GM12874 (cell line): ENCODE measurements at regions not wholly inside any gene's neighbourhood (a gene's known extent, or its start where the extent isn't known, plus 50 kb on each side); places are given as distances from the start of the nearest gene placed in this dataset.

Experiments used
- TF ChIP-seq, protein P1 (sequence below): IDR thresholded peaks from 2 replicates; pipeline ENCODE4 v1.5.1; 2011; ENCODE audit warnings: low read depth, mild to moderate bottlenecking, control low read depth, low read length, moderate library complexity; ENCODE audit not compliant: insufficient read depth

DNA sequence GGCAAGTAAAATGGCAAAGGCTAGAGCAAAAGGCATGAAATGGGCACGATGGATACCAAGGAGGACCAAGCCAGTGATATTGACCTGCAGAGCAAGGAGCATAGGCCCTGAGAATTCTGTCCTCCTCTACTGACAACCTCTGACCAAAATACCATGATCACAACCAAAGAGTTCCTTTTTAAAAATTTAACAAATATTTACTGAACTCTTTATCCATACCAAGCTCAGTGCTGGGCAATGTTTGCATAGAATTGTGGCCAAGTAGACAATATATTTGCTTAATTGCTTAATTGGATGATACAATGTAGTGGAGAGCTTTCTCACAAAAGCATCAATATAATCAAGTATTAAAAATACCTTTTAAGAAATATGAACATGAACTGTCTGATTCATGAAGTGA lies 265.7 kb downstream of the ICOS start:
- TF ChIP-seq, protein P1, sequence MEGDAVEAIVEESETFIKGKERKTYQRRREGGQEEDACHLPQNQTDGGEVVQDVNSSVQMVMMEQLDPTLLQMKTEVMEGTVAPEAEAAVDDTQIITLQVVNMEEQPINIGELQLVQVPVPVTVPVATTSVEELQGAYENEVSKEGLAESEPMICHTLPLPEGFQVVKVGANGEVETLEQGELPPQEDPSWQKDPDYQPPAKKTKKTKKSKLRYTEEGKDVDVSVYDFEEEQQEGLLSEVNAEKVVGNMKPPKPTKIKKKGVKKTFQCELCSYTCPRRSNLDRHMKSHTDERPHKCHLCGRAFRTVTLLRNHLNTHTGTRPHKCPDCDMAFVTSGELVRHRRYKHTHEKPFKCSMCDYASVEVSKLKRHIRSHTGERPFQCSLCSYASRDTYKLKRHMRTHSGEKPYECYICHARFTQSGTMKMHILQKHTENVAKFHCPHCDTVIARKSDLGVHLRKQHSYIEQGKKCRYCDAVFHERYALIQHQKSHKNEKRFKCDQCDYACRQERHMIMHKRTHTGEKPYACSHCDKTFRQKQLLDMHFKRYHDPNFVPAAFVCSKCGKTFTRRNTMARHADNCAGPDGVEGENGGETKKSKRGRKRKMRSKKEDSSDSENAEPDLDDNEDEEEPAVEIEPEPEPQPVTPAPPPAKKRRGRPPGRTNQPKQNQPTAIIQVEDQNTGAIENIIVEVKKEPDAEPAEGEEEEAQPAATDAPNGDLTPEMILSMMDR, result no peak

DNA sequence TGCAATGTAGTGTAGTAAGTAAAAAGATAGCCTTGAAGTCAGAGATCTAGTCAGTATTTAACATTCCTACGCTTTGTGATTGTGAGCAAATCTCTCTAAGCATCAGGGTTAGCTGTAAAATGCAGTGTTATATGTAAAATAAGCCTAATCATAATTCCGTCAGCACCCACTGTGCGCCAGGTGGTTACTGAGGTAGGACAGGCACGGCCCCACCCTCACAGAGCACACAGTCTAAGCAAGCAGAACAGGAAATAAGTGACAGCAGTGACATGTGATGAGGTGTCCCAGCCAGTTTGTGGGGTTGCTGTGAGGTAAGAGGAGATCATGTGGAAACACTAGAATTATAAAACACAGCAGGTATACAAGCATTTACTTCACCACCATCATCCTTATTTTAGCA lies 267.1 kb downstream of the ICOS start:
- TF ChIP-seq, protein P1, result no peak

DNA sequence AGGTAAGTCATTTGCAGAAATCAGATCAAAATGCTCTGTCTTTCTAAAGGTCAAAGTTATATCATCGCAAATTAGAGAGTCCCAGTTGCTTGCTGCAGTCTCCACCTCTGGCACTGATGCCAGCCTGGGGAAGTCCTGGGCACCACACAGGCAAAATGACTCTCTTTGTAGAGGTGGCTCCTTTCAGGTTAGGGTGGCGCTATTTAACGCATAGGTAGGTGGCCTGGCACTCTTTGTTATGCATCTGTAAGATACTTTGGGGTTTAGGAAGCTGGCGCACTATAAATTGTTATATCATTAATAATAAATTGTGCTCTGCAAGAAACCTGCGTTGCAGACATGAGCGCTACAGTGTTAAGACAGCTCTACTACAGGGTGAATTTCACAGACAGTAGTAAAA lies 268.5 kb downstream of the ICOS start:
- TF ChIP-seq, protein P1, result no peak

DNA sequence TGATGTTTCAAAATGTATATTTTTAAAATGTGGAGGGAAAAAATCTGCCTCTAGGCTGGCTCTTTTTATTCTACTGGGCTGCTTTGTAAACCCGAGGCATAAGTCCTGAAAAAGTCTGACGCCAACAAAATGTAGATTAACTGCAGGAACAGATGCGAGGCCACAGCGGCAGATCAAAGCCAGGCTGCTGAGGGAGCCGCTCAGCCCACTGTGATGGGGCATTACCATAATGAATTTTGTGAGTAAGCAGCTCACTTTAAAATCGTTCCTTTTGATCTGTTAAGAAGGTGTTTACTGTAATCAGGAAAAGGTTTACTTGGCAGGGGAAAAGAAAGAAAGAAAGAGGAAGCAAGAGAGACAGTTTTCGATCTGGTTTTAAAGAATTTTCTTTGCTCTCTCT lies 269.0 kb downstream of the ICOS start:
- TF ChIP-seq, protein P1, result no peak

DNA sequence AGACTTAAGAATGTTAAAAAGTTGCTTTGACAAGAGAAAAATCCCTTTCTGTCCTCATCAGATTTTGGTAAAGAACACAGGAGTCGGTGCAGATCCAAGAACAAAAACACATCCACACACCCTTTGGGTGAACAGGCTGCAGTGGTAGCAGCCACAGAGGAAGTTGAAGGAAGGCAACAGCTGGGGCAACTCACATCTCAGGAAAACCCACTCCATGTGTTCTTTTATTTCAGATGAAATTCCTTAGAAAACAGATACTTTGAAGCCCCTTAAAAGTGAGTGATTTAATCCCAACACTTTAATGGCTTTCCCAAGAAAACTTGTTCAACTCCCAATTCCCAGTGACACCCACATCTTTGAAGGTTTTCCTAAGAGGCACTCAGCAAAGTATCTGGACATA lies 271.3 kb downstream of the ICOS start:
- TF ChIP-seq, protein P1, result no peak

DNA sequence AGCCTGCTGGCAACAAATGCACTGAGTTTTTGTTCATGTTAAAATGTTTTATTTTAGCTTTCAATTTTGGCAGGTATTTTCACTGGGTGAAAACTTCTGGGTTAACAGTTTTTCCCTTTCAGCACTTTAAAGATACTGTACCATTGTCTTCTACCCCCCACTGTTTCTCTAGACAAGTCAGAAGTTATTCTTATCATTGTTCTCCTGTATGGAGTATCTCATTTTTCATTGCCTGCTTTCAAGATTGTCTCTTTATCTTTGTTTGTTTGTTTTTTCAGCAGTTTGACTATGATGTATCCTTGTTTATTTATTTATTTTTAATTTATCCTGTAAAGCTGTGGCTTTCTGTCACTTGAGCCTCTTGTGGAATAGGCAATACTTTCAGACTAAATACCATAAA lies 277.0 kb downstream of the ICOS start:
- TF ChIP-seq, protein P1, result no peak

DNA sequence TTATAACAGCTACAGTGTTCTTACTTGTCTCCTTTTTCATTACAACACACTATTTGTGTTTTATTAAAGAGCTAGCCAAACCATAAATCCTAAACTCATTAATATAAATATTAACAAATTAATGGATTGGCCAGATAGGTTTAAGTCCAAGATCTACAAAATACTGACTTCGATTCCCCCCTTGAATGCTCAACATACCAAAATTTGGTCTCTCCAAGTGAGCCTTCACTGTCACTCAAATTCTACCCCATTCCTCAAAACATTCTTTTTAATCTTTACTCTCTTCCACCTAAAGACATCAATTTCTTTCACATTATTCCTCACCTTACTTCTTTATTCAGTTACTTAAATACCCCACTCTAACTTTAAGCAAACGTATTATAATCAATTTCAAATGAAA lies 281.5 kb downstream of the ICOS start:
- TF ChIP-seq, protein P1, result no peak

DNA sequence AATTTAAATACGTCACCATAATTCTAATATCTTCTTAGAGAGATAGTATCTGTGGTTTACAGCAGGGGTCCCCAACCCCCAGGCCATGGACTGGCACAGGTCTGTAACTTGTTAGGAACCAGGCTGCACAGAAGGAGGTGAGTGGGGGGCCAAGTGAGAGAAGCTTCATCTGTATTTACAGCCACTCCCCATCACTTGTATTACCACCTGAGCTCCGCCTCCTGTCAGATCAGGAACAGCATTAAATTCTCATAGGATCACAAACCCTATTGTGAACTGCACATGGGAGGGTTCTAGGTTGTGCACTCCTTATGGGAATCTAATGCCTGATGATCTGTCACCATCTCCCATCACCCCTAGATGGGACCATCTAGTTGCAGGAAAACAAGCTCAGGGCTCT lies 282.6 kb downstream of the ICOS start:
- TF ChIP-seq, protein P1, result no peak
